Erythroblast (primary cell): ENCODE measurements at regions not wholly inside any gene's neighbourhood (a gene's known extent, or its start where the extent isn't known, plus 50 kb on each side); places are given as distances from the start of the nearest gene placed in this dataset.

Source experiments
- DNase-seq, 2 experiments: peaks; one replicate each; lab custom pipeline; 2025; lab: John Stamatoyannopoulos, UW
- GATA1 ChIP-seq: IDR thresholded peaks from 2 replicates; pipeline ENCODE4 v1.6.1; 2011; ENCODE audit warnings: low read depth, mild to moderate bottlenecking, control low read depth, low read length, moderate library complexity
- POLR2A ChIP-seq: IDR thresholded peaks from 2 replicates; pipeline ENCODE4 v1.6.1; 2011; ENCODE audit warnings: mild to moderate bottlenecking, low read length

- DNase-seq, result no peak
- TF ChIP-seq GATA1, result no peak
Measured at GRCh38 chr4:126798214-126798613, 834.5 kb upstream of the INTU start.

- DNase-seq, result no peak
Measured at GRCh38 chr4:126799416-126799815, 833.3 kb upstream of the INTU start.

GRCh38 chr4:126799971-126800574, 832.7 kb upstream of the INTU start:
- no peak for DNase-seq
- TF ChIP-seq GATA1 (no peak), POLR2A (no peak)

More at GRCh38 chr4:126799416-126799815, 833.3 kb upstream of the INTU start:
- TF ChIP-seq GATA1 (no peak), POLR2A (no peak)

GRCh38 chr4:126800575-126801141, 832.1 kb upstream of the INTU start:
- no peak for TF ChIP-seq POLR2A
- no peak for TF ChIP-seq GATA1
- no peak for DNase-seq

GRCh38 chr4:126807132-126807531, 825.6 kb upstream of the INTU start:
- no peak for DNase-seq
- TF ChIP-seq POLR2A (no peak), GATA1 (no peak)

GRCh38 chr4:126812076-126812475, 820.7 kb upstream of the INTU start:
- no peak for DNase-seq
- TF ChIP-seq GATA1 (no peak), POLR2A (no peak)

GRCh38 chr4:126820631-126821030, 812.1 kb upstream of the INTU start:
- no peak for DNase-seq
- TF ChIP-seq GATA1 (no peak), POLR2A (no peak)

GRCh38 chr4:126821152-126821551, 811.6 kb upstream of the INTU start:
- DNase-seq, result no peak
- no peak for TF ChIP-seq POLR2A
- TF ChIP-seq GATA1, result no peak

GRCh38 chr4:126825083-126825482, 807.7 kb upstream of the INTU start:
- TF ChIP-seq POLR2A, result no peak
- TF ChIP-seq GATA1, result no peak
- DNase-seq, result no peak

GRCh38 chr4:126827669-126828068, 805.1 kb upstream of the INTU start:
- DNase-seq, result no peak
- TF ChIP-seq POLR2A (no peak), GATA1 (no peak)

- no peak for TF ChIP-seq GATA1
- TF ChIP-seq POLR2A, result no peak
- no peak for DNase-seq
Measured at GRCh38 chr4:126834854-126835253, 797.9 kb upstream of the INTU start.

- no peak for TF ChIP-seq POLR2A
- TF ChIP-seq GATA1, result no peak
- no peak for DNase-seq
Measured at GRCh38 chr4:126838941-126839679, 793.6 kb upstream of the INTU start.

- DNase-seq, result no peak
- TF ChIP-seq POLR2A (no peak), GATA1 (no peak)
Measured at GRCh38 chr4:126843492-126844067, 789.2 kb upstream of the INTU start.

- no peak for DNase-seq
- TF ChIP-seq GATA1, result no peak
- TF ChIP-seq POLR2A, result no peak
Measured at GRCh38 chr4:126850286-126850685, 782.5 kb upstream of the INTU start.
